ENCODE measurements at regions not wholly inside any gene's neighbourhood (a gene's known extent, or its start where the extent isn't known, plus 50 kb on each side); places are given as distances from the start of the nearest gene placed in this dataset.
"Not testable (repeated sequence)": the region's sequence is repeated elsewhere in the genome, so short reads cannot be mapped to it uniquely, and the experiment has no call there.

DNA sequence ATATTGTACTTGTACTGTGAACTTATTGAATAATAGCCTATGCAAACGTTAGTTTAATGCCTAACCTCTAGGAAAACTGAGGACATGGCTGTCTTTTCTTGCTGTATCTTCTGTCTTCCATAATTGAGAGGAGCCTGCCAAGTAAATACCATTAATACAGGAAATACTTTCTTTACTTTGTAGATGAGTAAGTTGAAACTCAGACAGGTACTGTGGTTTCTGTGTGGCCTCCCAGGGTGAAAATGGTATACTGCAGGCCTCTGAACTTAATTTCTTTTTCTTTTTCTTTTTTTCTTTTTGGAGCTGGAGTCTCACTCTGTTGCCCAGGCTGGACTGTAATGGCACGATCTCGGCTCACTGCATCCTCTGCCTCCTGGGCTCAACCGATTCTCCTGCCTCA is 208.8 kb upstream of the ADGRL4 start:
- no peak for DNase-seq

DNA sequence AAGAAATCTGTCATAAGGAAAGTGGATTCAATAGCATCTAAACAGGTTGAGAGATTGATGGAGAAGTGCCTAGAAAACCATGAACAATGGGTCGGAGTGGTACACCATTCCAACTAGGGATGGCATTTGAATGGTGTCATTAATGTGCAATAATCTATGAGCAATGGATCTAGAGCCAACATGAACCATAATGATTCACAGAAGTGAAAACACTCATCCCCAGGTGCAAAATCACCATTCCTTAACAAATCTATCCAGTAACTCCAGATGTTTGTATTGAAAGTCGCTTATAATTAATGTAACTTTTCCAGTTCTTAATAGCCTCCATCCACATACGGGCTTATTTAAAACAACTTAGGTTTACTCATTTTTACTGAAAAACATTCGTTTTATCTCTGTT is 201.3 kb upstream of the ADGRL4 start:
- DNase-seq = no peak

- DNase-seq = no peak
Measured at GRCh38 chr1:79207331-79207730, 200.8 kb upstream of the ADGRL4 start.

DNA sequence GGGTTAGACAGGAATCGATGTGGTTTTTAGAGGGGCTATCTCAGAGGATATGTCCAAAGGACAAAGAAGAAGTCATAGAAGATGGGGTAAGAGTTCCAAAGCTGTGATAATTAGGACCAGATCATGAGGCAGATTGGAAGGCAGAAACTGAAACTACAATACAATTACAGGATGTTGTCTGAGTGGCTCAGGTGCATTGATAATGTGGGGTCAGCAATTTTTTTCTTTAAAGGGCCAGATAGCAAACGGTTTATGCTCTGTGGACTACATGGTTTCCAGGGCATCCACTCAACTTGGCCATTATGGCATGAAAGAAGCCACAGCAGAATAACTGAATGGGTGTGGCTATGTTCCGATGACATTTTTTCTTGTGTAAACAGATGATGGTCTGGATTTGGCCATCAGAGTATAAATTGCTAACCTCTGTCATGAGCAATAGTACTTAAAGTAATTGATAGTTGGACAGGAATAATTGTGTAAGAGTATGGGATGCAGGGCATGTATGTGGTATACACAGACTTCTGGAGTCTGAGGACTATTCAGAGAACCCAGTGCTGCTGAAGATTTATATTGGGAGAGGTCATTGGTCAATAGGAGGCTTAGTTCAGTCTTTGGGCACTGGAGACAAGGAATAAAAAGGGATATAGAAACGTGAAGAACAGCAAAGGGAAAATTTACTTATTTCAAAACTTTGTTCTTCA is 198.4 kb upstream of the ADGRL4 start:
- no peak for DNase-seq

DNA sequence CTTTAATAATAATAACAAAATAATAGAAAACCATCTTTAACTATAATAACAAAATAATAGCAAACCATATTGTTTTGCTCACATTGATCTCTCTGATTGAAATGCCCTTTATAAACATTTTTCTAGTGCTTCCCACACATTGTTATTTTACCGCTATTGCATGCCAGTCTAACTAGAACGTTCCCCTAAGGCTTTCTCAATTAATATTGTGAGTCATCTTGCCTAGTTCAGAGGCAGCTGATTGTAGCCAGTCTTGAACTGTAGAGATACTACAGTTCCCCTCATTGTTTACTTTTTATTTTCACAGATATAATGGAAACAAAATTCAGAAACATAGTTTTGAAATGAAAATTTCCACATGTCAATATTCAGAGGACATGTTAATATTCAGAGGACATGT is 192.3 kb upstream of the ADGRL4 start:
- DNase-seq = no peak

DNA sequence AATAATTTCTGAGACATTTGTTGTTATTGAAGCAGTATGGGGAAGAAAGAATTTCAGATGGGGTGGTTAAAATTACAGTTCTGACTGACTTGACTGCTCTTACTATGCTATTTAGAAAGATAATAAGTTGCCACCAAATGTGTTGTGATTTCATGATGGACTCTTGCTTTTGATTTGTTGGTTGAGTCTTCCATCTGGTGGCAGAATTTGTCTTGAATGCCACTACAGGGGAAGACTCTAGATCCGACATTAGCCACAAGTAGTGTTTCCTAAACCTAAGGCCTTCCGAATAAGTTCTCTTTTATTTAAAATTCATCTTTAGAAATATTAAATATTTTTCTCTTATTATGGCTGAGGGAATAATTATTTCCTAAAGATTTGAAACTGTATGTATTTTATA is 190.9 kb upstream of the ADGRL4 start:
- no peak for DNase-seq

- no peak for DNase-seq
Measured at GRCh38 chr1:79196211-79196610, 189.7 kb upstream of the ADGRL4 start.

- no peak for DNase-seq
Measured at GRCh38 chr1:79193211-79194079, 186.9 kb upstream of the ADGRL4 start.

- no peak for DNase-seq
Measured at GRCh38 chr1:79190074-79190473, 183.5 kb upstream of the ADGRL4 start.

GRCh38 chr1:79188337-79188736 is 181.8 kb upstream of the ADGRL4 start:
- DNase-seq = no peak

GRCh38 chr1:79186260-79186659 is 179.7 kb upstream of the ADGRL4 start:
- no peak for DNase-seq

- DNase-seq = no peak
Measured at GRCh38 chr1:79177844-79178243, 171.3 kb upstream of the ADGRL4 start.

GRCh38 chr1:79161077-79161476 is 154.5 kb upstream of the ADGRL4 start:
- no peak for DNase-seq

DNA sequence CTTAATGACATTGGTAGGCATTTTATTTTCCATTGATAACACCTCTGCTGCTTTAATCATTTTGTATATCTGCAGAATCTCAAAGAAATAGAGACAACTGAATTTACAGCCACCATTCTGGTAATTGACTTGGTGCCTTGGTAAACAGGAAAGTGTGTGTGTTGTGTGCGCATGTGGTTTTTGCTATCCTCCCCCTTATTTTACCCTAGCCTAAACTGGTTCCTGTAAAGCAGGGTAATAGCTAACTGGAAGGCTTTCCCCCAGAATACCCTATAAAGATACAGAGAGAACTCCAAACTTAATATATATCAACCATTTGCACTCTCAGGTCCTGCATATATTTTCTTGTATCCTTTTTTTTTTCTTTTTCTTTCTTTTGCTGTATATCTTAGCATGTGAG is 149.5 kb upstream of the ADGRL4 start:
- no peak for DNase-seq

DNA sequence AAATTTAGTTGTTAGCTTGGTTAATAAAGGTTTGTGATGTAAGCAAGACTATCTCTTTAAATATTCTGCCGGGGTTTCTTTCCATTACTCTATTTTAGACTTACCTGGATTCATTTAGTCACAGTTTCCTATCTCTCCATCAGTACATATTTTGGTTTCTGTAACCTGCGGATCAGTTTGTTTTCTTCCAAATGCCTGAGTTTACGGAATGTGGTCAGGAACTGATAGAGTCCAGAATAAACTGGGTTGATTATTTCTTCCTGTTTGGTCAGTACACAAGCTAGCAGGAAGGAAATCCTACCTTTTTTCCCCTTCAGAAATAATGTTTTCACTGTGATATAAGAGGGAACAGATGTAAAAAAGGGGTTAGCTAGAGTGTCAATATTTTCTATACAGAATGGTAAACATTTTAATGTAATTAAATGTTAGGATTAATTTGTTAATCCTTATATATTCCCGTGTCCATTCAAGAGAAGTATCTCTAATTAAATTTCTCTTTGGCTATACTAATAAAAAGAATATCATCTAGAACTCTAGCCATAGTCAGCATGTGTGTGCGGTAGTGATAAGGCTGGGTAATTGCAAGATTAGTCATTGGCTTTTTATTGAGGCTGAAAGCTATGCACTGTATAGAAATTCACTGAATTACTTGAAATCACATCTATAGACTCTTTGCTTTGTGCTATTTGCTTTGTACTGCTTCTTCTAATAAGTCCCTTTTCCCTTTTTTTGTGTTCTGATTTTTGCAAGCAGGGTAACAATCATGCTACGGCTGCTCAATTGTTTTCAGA is 144.7 kb upstream of the ADGRL4 start:
- no peak for DNase-seq

DNA sequence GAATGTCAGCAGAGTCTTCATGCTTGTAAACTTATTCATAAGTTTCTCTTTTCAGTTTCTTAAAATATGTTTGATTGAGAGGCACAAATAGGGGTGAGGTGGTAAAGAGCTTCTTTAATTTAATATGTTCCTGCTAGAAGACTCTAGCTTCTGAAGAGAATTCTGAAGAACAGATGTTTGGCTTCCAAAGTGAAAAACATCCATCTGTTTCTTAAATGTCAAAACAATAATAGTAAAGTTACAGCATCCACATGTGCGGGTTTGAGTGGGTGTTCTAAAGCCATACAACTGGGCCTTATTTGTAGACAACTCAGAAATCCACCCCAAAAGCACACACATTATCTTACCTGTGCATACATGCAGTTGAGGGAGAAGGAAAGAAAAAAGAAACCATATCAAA is 144.0 kb upstream of the ADGRL4 start:
- no peak for DNase-seq

GRCh38 chr1:79138227-79138626 is 131.7 kb upstream of the ADGRL4 start:
- not testable (repeated sequence) for DNase-seq

GRCh38 chr1:79133774-79134364 is 127.3 kb upstream of the ADGRL4 start:
- DNase-seq = no peak

DNA sequence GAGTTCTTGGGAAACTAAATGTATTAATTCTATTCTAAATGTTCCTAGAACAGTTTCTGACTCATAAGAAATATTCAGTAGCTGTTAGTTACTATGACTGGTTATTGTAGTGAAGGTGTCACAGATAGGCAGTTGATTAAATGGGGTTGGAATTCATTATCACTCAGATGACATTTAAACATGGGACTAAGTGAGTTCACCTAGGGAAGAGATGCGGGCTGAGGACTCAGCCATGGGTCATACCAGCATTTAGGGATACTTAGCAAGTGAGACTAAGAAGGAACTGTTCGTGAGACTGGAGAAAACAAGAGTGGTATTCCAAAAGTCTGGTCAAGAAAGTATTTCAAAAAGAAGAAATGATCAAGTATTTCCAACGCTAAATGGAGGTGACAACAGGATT is 125.1 kb upstream of the ADGRL4 start:
- no peak for DNase-seq

- no peak for DNase-seq
Measured at GRCh38 chr1:79129914-79130313, 123.4 kb upstream of the ADGRL4 start.

DNA sequence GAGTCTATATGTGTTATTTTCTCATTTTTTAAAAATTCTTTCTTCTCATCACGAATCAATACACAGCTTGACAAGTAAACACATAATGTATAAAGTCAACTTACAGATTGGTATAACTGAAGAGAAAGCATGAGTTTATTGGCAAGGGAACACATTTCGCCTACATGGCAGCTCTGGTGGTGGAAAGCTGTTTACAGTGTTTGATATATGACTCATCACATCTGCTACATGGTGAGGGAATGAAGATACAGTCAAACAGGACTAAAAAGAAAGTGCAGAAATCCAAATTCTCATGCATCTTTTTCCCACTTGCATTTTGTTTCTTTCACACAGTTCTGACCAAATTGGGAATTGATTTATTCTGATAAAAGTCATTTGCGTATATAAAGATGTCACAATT is 122.2 kb upstream of the ADGRL4 start:
- no peak for DNase-seq

GRCh38 chr1:79124756-79125155 is 118.2 kb upstream of the ADGRL4 start:
- no peak for DNase-seq

DNA sequence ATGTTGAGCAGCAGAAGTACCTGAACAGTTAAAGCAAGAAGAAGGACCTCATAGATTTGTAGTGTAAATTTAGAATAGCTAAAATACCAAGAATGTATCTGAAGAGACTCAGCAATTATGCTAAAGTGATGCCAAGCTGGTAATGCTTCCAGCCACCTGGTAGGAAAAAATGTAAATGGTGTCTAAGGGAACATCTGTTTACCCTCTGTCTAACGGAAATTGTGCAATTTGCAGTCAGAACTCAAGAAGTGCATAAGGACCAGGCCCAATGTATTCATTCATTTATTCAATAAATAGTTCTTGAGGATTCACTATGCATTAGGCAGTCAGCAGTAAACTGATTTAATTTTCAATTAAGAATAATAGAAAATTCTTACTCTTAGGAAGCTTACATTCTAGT is 116.0 kb upstream of the ADGRL4 start:
- no peak for DNase-seq
